ENCODE measurements at regions not wholly inside any gene's neighbourhood (a gene's known extent, or its start where the extent isn't known, plus 50 kb on each side); places are given as distances from the start of the nearest gene placed in this dataset.

GRCh38 chr15:36364377-36364776 is 215.0 kb upstream of the CDIN1 start:
- DNase-seq (ENCODE audit: extremely low spot score) = no peak
- intact Hi-C loops (cut with DNase I) = no loop called here
- no peak for TF ChIP-seq CTCF (IDR thresholded peaks at IDR 0.05)
- no peak for TF ChIP-seq EP300 (IDR thresholded peaks at IDR 0.05)
- no peak for TF ChIP-seq POLR2AphosphoS5 (IDR thresholded peaks at IDR 0.05)
- TF ChIP-seq POLR2A (IDR thresholded peaks at IDR 0.05; ENCODE audit: low read depth) = no peak
- Histone ChIP-seq H3K27me3 (no peaks in the 10 kb centered on the region), H3K27ac (replicated peaks in 1 of 4) (no peak overlapping the region), H3K9me3 (no peaks in the 10 kb centered on the region), H3K36me3 (no peaks in the 10 kb centered on the region), H3K4me3 (no peak overlapping the region), H3K4me1 (peaks cover 0 to 19% (median 0%) of the 10 kb centered on the region in 4 donors)
- WGBS = 68% methylated on average over 3 of the region's 3 CpGs

- Histone ChIP-seq H3K4me1 (peaks cover 0 to 16% (median 0%) of the 10 kb centered on the region in 4 donors), H3K36me3 (no peaks in the 10 kb centered on the region), H3K9me3 (no peaks in the 10 kb centered on the region), H3K4me3 (no peak overlapping the region), H3K27me3 (no peaks in the 10 kb centered on the region), H3K27ac (replicated peaks in 1 of 4) (no peak overlapping the region)
- intact Hi-C loops (cut with DNase I) = no loop called here
- no peak for TF ChIP-seq POLR2AphosphoS5 (IDR thresholded peaks at IDR 0.05)
- no peak for TF ChIP-seq POLR2A (IDR thresholded peaks at IDR 0.05; ENCODE audit: low read depth)
- no peak for TF ChIP-seq CTCF (IDR thresholded peaks at IDR 0.05)
- TF ChIP-seq EP300 (IDR thresholded peaks at IDR 0.05) = no peak
- WGBS = 61% methylated on average over 2 of the region's 2 CpGs
- no peak for DNase-seq (ENCODE audit: extremely low spot score)
Observed at GRCh38 chr15:36365963-36366362, 213.5 kb upstream of the CDIN1 start.

- Histone ChIP-seq H3K36me3 (no peaks in the 10 kb centered on the region), H3K4me1 (no peaks in the 10 kb centered on the region), H3K4me3 (no peak overlapping the region), H3K27ac (replicated peaks in 1 of 4) (no peak overlapping the region), H3K9me3 (no peaks in the 10 kb centered on the region), H3K27me3 (no peaks in the 10 kb centered on the region)
- TF ChIP-seq EP300 (IDR thresholded peaks at IDR 0.05) (no peak), POLR2A (IDR thresholded peaks at IDR 0.05; ENCODE audit: low read depth) (no peak), CTCF (IDR thresholded peaks at IDR 0.05) (no peak), POLR2AphosphoS5 (IDR thresholded peaks at IDR 0.05) (no peak)
- DNase-seq (ENCODE audit: extremely low spot score) = no peak
- WGBS = 51% methylated on average over 3 of the region's 3 CpGs
- intact Hi-C loops (cut with DNase I) = no loop called here
Observed at GRCh38 chr15:36370051-36370730, 209.2 kb upstream of the CDIN1 start.

GRCh38 chr15:36370731-36371112 is 208.7 kb upstream of the CDIN1 start:
- intact Hi-C loops (cut with DNase I) = no loop called here
- Histone ChIP-seq H3K36me3 (no peaks in the 10 kb centered on the region), H3K27me3 (no peaks in the 10 kb centered on the region), H3K27ac (replicated peaks in 1 of 4) (no peak overlapping the region), H3K4me1 (no peaks in the 10 kb centered on the region), H3K4me3 (no peak overlapping the region), H3K9me3 (no peaks in the 10 kb centered on the region)
- no peak for TF ChIP-seq POLR2AphosphoS5 (IDR thresholded peaks at IDR 0.05)
- no peak for TF ChIP-seq POLR2A (IDR thresholded peaks at IDR 0.05; ENCODE audit: low read depth)
- no peak for TF ChIP-seq CTCF (IDR thresholded peaks at IDR 0.05)
- DNase-seq (ENCODE audit: extremely low spot score) = no peak

GRCh38 chr15:36371509-36371908 is 207.9 kb upstream of the CDIN1 start:
- H3K4me3 ChIP-seq = no peak overlapping the region
- no peak for DNase-seq (ENCODE audit: extremely low spot score)
- H3K27me3 ChIP-seq = no peaks in the 10 kb centered on the region
- intact Hi-C loops (cut with DNase I) = no loop called here
- H3K36me3 ChIP-seq = no peaks in the 10 kb centered on the region
- H3K27ac ChIP-seq (replicated peaks in 1 of 4) = no peak overlapping the region
- no peak for TF ChIP-seq CTCF (IDR thresholded peaks at IDR 0.05)
- no peak for TF ChIP-seq POLR2AphosphoS5 (IDR thresholded peaks at IDR 0.05)
- no peak for TF ChIP-seq EP300 (IDR thresholded peaks at IDR 0.05)
- TF ChIP-seq POLR2A (IDR thresholded peaks at IDR 0.05; ENCODE audit: low read depth) = no peak
- no peaks in the 10 kb centered on the region for H3K4me1 ChIP-seq
- H3K9me3 ChIP-seq = no peaks in the 10 kb centered on the region

Data from esophagus muscularis mucosa (tissue), 4 donors.